ENCODE measurements at regions not wholly inside any gene's neighbourhood (a gene's known extent, or its start where the extent isn't known, plus 50 kb on each side); places are given as distances from the start of the nearest gene placed in this dataset.

DNA sequence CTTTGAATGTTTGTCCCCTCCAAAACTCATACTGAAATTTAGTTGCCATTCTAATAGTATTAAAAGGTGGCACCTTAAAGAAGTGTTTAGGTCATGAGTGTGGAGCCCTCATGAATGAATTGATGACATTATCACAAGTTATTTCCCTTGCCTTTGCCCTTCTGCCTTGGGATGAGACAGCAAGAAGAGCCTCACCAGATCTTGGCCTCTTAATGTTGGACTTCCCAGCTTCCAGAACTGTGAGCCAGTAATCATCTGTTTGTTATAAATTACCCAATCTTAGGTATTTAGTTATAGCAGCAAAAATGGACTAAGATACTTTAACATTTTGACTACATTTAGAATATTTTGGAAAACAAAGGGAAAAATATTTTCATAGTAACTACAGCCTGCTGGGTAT lies 371.0 kb downstream of the JRKL start:
- TF ChIP-seq LARP7 (IDR thresholded peaks at IDR 0.05): no peak
- no peak for TF ChIP-seq MEF2A (IDR thresholded peaks at IDR 0.05; ENCODE audit: control insufficient read depth, low read depth, low read length)

Measured in K562 (cell line).